Ectodermal cell (in vitro differentiated cells): ENCODE measurements at regions not wholly inside any gene's neighbourhood (a gene's known extent, or its start where the extent isn't known, plus 50 kb on each side); places are given as distances from the start of the nearest gene placed in this dataset.
"Not testable (repeated sequence)": the region's sequence is repeated elsewhere in the genome, so short reads cannot be mapped to it uniquely, and the experiment has no call there.

ENCODE experiments used
- H3K27ac ChIP-seq: 2 replicates; pipeline ENCODE4 v1.7.0; 2013; ENCODE audit warnings: mild to moderate bottlenecking, low read depth, low read length; ENCODE audit not compliant: insufficient read depth, poor library complexity, severe bottlenecking
- H3K27me3 ChIP-seq: 2 replicates; pipeline ENCODE4 v1.7.0; 2013; ENCODE audit warnings: mild to moderate bottlenecking, low read length; ENCODE audit not compliant: insufficient read depth, control insufficient read depth, poor library complexity, severe bottlenecking
- H3K36me3 ChIP-seq: one replicate; pipeline ENCODE4 v1.7.0; 2013; ENCODE audit warnings: low read length; ENCODE audit not compliant: control insufficient read depth, insufficient read depth
- H3K4me1 ChIP-seq: one replicate; pipeline ENCODE4 v1.7.0; 2013; ENCODE audit warnings: low read length; ENCODE audit not compliant: control insufficient read depth, insufficient read depth
- H3K4me3 ChIP-seq: 2 replicates; pipeline ENCODE4 v1.7.0; 2013; ENCODE audit warnings: low read depth, low read length, control low read depth; ENCODE audit not compliant: insufficient read depth
- H3K9me3 ChIP-seq: 2 replicates; pipeline ENCODE4 v1.7.0; 2013; ENCODE audit warnings: mild to moderate bottlenecking, low read length, moderate library complexity; ENCODE audit not compliant: control insufficient read depth
- WGBS, 2 experiments: methylation state at CpG; one replicate each; pipeline ENCODE4 v1.1.7; 2013; ENCODE audit warnings: missing lambda C conversion rate in 2 of 2; 5-methylcytosine and 5-hydroxymethylcytosine counted together

GRCh38 chr15:20473465-20473864 is 68.1 kb downstream of the GOLGA6L6 start:
- H3K4me3 ChIP-seq, H3K9me3 ChIP-seq, H3K4me1 ChIP-seq, H3K27ac ChIP-seq, H3K36me3 ChIP-seq, H3K27me3 ChIP-seq: not testable (repeated sequence)
- no CpG with 5 or more reads among the region's 2 CpGs for WGBS, 2 experiments

- H3K9me3 ChIP-seq, H3K4me1 ChIP-seq, H3K27ac ChIP-seq, H3K27me3 ChIP-seq, H3K4me3 ChIP-seq, H3K36me3 ChIP-seq: not testable (repeated sequence)
- WGBS, 2 experiments = no CpG with 5 or more reads among the region's 4 CpGs
Measured at GRCh38 chr15:20472983-20473382, 68.6 kb downstream of the GOLGA6L6 start.

DNA sequence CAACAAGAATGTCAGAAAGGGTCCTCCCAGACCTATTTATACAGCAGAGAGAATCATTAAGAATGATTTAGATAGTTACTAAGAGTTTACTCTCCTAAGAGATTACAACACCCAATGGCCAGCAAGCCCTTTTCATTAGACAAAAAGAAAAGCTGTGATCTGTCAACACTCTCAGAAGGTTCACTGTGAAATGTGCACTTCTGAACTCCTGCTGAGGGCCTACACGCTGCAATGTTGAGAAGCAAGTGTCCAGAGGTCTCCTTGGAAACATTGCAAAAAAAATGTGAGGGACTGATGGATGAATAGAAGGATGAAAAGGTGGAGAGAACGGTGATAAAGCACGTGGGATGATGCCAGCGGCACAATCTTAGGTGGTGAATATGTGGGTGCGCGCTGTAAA is 70.8 kb downstream of the GOLGA6L6 start:
- not testable (repeated sequence) for H3K4me1 ChIP-seq, H3K27ac ChIP-seq, H3K4me3 ChIP-seq, H3K27me3 ChIP-seq, H3K36me3 ChIP-seq, H3K9me3 ChIP-seq
- WGBS, 2 experiments = no CpG with 5 or more reads among the region's 6 CpGs

- H3K27ac ChIP-seq, H3K4me1 ChIP-seq, H3K9me3 ChIP-seq, H3K27me3 ChIP-seq, H3K4me3 ChIP-seq, H3K36me3 ChIP-seq: not testable (repeated sequence)
- WGBS, 2 experiments = 67 to 90% methylated on average over 1 to 2 of the region's 3 CpGs
Measured at GRCh38 chr15:20441138-20441537, 100.5 kb downstream of the GOLGA6L6 start.

DNA sequence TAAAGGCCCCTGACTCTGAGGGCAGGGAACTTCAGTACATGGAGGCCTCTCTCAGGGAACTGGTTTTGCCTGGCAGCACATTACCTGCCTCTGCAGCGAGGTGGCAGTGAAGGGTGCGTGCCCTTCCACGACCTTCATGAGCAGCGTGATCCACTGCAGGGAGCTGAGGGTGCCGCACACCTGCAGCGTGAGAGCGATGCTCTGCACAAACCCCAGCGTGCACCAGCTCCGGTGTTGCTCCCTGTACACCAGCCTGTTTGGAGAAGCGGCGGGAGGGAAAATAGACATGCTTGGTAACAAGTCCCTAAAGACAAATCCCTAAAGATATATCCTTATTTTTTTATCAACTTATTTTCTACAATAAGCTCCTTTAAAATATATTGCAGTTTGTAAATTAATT is 101.2 kb downstream of the GOLGA6L6 start:
- H3K27me3 ChIP-seq, H3K4me3 ChIP-seq, H3K27ac ChIP-seq, H3K36me3 ChIP-seq, H3K4me1 ChIP-seq, H3K9me3 ChIP-seq: not testable (repeated sequence)
- 91 to 94% methylated on average over 10 to 11 of the region's 11 CpGs for WGBS, 2 experiments

DNA sequence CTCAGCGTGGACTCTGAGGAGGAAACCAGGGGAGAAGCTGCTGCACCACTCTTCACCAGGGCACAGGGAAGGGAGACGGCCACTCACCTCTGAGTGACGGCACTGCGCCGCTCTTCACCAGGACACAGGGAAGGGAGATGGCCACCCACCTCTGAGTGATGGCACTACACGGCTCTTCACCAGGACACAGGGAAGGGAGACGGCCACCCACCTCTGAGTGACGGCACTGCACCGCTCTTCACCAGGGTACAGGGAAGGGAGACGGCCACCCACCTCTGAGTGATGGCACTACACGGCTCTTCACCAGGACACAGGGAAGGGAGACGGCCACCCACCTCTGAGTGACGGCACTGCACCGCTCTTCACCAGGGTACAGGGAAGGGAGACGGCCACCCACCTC is 102.5 kb downstream of the GOLGA6L6 start:
- H3K27me3 ChIP-seq, H3K4me1 ChIP-seq, H3K9me3 ChIP-seq, H3K36me3 ChIP-seq, H3K4me3 ChIP-seq, H3K27ac ChIP-seq: not testable (repeated sequence)
- WGBS, 2 experiments = 94 to 99% methylated on average over 6 of the region's 15 CpGs

DNA sequence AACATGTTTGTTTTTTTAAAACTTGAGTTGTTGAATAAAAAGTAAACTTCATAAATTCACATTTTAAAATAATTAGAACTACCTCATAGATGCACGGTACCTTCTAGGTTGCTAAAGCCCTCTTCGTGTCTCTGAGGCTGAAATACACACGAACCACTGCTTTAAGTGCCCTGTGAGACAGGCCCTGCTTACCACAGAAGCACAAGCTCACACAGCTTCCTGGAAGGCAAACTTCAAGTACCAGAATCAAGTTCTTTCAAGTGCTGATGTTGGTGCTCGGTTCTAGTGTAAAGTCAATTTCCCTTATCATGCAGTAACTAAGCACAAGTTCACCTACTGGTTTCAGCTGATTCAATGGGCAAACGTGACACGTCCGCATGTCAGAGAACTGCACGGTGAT is 103.3 kb downstream of the GOLGA6L6 start:
- H3K27ac ChIP-seq, H3K9me3 ChIP-seq, H3K36me3 ChIP-seq, H3K4me3 ChIP-seq, H3K27me3 ChIP-seq, H3K4me1 ChIP-seq: not testable (repeated sequence)
- 85% methylated on average over 3 to 4 of the region's 8 CpGs for WGBS, 2 experiments

- not testable (repeated sequence) for H3K4me3 ChIP-seq, H3K4me1 ChIP-seq, H3K36me3 ChIP-seq, H3K9me3 ChIP-seq, H3K27ac ChIP-seq, H3K27me3 ChIP-seq
- no CpG with 5 or more reads among the region's 7 CpGs for WGBS, 2 experiments
Measured at GRCh38 chr15:20433468-20433867, 108.1 kb downstream of the GOLGA6L6 start.

DNA sequence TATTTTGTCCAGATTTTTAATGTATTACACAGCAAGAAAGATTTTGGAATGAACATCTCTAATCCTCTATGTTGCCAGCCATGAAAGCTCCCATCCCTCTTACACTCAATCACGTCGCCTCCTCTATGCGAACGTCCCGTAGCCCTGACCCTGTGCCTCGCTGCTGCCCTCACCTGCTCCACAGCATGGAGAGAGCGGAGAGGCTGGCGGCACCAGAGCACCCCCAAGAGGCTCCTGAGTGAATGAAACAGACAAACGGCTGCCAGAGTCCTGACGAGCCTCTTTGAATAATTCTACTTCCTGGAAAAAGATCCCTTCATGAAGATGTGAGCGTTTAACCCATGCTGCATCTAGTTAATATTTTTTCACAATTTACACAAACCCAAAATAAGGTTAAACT is 111.1 kb downstream of the GOLGA6L6 start:
- no CpG with 5 or more reads among the region's 11 CpGs for WGBS, 2 experiments
- H3K4me3 ChIP-seq, H3K36me3 ChIP-seq, H3K27ac ChIP-seq, H3K4me1 ChIP-seq, H3K9me3 ChIP-seq, H3K27me3 ChIP-seq: not testable (repeated sequence)

DNA sequence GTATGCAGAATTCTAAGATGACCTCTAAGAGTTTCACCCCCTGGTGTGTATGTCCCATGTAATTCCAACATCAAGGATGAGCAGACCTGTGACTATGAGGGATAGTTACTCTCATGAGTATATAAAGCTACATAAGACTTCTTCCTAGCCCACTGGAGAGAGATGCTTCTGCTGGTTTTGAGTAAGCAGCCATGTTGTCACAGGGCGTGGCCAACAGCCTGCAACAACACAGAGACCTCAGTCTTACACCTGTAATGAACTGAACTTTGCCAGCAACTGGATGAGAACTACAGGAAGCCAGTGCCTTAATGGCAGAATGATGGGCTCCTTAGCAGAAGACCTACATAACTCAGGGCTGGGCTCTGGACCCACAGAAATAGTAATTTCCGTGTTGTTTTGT is 120.9 kb downstream of the GOLGA6L6 start:
- WGBS, 2 experiments = 38 to 55% methylated on average over 2 of the region's 2 CpGs
- H3K27ac ChIP-seq, H3K27me3 ChIP-seq, H3K4me3 ChIP-seq, H3K36me3 ChIP-seq, H3K4me1 ChIP-seq: not testable (repeated sequence)
- peaks cover 44% of the 10 kb centered on the region for H3K9me3 ChIP-seq

DNA sequence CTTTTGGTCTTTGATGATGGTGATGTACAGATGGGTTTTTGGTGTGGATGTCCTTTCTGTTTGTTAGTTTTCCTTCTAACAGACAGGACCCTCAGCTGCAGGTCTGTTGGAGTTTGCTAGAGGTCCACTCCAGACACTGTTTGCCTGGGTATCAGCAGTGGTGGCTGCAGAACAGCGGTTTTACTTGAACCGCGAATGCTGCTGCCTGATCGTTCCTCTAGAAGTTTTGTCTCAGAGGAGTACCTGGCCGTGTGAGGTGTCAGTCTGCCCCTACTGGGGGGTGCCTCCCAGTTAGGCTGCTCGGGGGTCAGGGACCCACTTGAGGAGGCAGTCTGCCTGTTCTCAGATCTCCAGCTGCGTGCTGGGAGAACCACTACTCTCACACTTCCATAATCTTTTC is 125.0 kb downstream of the GOLGA6L6 start:
- H3K27me3 ChIP-seq, H3K4me1 ChIP-seq, H3K36me3 ChIP-seq, H3K27ac ChIP-seq, H3K4me3 ChIP-seq: not testable (repeated sequence)
- WGBS, 2 experiments = 71 to 80% methylated on average over 7 of the region's 7 CpGs
- peaks cover 37% of the 10 kb centered on the region for H3K9me3 ChIP-seq
